Osteocyte (in vitro differentiated cells): ENCODE measurements at regions not wholly inside any gene's neighbourhood (a gene's known extent, or its start where the extent isn't known, plus 50 kb on each side); places are given as distances from the start of the nearest gene placed in this dataset.

Experiments used
- DNase-seq: peaks from one replicate; pipeline ENCODE4 v3.0.0; 2021; ENCODE audit warnings: mixed read lengths; ENCODE audit not compliant: unreplicated experiment; ENCODE audit errors: extremely low spot score
- H3K27ac Mint-ChIP-seq: one replicate; pipeline ENCODE4 v1.8.0; 2021; ENCODE audit warnings: mild to moderate bottlenecking, mixed read lengths; ENCODE audit not compliant: unreplicated experiment
- H3K27me3 Mint-ChIP-seq: one replicate; pipeline ENCODE4 v1.8.0; 2021; ENCODE audit warnings: mixed read lengths; ENCODE audit not compliant: unreplicated experiment
- H3K36me3 Mint-ChIP-seq: one replicate; pipeline ENCODE4 v1.8.0; 2021; ENCODE audit warnings: mixed read lengths; ENCODE audit not compliant: unreplicated experiment
- H3K4me1 Mint-ChIP-seq: one replicate; pipeline ENCODE4 v1.8.0; 2021; ENCODE audit warnings: mixed read lengths; ENCODE audit not compliant: unreplicated experiment
- H3K4me3 Mint-ChIP-seq: one replicate; pipeline ENCODE4 v1.8.0; 2021; ENCODE audit warnings: mild to moderate bottlenecking, moderate library complexity, mixed read lengths; ENCODE audit not compliant: unreplicated experiment
- H3K9me3 Mint-ChIP-seq: one replicate; pipeline ENCODE4 v1.8.0; 2021; ENCODE audit warnings: mixed read lengths; ENCODE audit not compliant: unreplicated experiment
- TF ChIP-seq, protein P1 (sequence below): fragments of 200-600 bp; sonication (generic); IDR thresholded peaks from 2 replicates; pipeline ENCODE4 v1.5.0; 2021; ENCODE audit warnings: antibody characterized with exemption, mild to moderate bottlenecking, moderate library complexity

GRCh38 chr2:103292573-103292972, 530.7 kb downstream of the TMEM182 start:
- DNase-seq: no peak
- H3K27ac Mint-ChIP-seq: no peak overlapping the region
- TF ChIP-seq, protein P1, sequence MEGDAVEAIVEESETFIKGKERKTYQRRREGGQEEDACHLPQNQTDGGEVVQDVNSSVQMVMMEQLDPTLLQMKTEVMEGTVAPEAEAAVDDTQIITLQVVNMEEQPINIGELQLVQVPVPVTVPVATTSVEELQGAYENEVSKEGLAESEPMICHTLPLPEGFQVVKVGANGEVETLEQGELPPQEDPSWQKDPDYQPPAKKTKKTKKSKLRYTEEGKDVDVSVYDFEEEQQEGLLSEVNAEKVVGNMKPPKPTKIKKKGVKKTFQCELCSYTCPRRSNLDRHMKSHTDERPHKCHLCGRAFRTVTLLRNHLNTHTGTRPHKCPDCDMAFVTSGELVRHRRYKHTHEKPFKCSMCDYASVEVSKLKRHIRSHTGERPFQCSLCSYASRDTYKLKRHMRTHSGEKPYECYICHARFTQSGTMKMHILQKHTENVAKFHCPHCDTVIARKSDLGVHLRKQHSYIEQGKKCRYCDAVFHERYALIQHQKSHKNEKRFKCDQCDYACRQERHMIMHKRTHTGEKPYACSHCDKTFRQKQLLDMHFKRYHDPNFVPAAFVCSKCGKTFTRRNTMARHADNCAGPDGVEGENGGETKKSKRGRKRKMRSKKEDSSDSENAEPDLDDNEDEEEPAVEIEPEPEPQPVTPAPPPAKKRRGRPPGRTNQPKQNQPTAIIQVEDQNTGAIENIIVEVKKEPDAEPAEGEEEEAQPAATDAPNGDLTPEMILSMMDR: no peak
- H3K9me3 Mint-ChIP-seq: no peaks in the 10 kb centered on the region
- no peaks in the 10 kb centered on the region for H3K36me3 Mint-ChIP-seq
- H3K4me3 Mint-ChIP-seq: no peak overlapping the region
- peaks cover 3% of the 10 kb centered on the region for H3K4me1 Mint-ChIP-seq
- peaks cover 32% of the 10 kb centered on the region for H3K27me3 Mint-ChIP-seq

GRCh38 chr2:103293067-103293741, 531.4 kb downstream of the TMEM182 start:
- Mint-ChIP-seq H3K27ac (no peak overlapping the region), H3K36me3 (no peaks in the 10 kb centered on the region), H3K4me1 (peaks cover 3% of the 10 kb centered on the region), H3K4me3 (peak overlapping the region; percentile 45), H3K27me3 (peaks cover 38% of the 10 kb centered on the region), H3K9me3 (no peaks in the 10 kb centered on the region)
- no peak for DNase-seq
- TF ChIP-seq, protein P1: no peak

GRCh38 chr2:103293742-103294077, 531.9 kb downstream of the TMEM182 start:
- Mint-ChIP-seq H3K36me3 (no peaks in the 10 kb centered on the region), H3K27ac (no peak overlapping the region), H3K4me1 (peaks cover 3% of the 10 kb centered on the region), H3K9me3 (no peaks in the 10 kb centered on the region), H3K4me3 (no peak overlapping the region), H3K27me3 (peaks cover 36% of the 10 kb centered on the region)
- TF ChIP-seq, protein P1: no peak
- no peak for DNase-seq

DNA sequence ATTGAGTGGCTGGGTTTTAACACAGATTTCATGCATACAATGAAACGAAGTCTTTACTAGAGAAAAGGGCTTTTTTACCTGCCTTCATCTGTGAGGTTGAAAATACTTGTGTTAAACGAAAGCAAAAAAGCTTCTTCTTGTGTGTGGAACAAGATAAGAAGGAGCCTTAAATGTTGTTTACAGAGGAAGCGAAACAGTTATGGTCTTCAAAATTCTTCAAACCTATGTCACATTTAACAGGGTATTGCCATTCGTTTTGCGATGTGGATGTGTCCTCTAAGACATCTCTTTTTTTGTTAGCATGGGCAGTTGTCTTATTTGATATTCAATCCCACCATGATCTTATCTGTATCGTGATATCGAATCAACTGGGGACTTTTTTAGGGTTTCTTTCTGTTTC, 532.6 kb downstream of the TMEM182 start:
- H3K27ac Mint-ChIP-seq: no peak overlapping the region
- TF ChIP-seq, protein P1: no peak
- DNase-seq: no peak
- H3K36me3 Mint-ChIP-seq: no peaks in the 10 kb centered on the region
- H3K9me3 Mint-ChIP-seq: no peaks in the 10 kb centered on the region
- peaks cover 3% of the 10 kb centered on the region for H3K4me1 Mint-ChIP-seq
- no peak overlapping the region for H3K4me3 Mint-ChIP-seq
- peaks cover 32% of the 10 kb centered on the region for H3K27me3 Mint-ChIP-seq

DNA sequence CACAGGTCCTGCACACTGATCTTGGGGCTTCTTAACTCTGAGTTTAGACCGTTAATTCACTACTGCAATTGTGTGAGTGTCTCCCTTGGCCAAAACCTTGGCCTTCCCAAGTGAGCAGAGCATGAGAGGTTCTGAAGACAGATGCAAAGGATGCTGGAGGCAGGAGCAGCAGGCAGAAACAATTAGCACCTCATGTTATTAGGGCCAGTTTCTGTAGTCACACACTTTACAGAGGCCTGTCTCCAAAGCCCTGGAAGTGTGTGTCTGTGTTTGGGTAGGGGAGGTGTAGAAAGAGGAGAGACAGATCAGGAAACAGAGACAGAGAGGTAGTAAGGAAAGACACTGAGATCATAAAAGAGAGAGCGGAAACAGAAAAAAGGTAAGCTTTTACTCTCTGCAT, 533.8 kb downstream of the TMEM182 start:
- no peak overlapping the region for H3K27ac Mint-ChIP-seq
- no peaks in the 10 kb centered on the region for H3K36me3 Mint-ChIP-seq
- H3K4me1 Mint-ChIP-seq: peaks cover 3% of the 10 kb centered on the region
- no peaks in the 10 kb centered on the region for H3K9me3 Mint-ChIP-seq
- DNase-seq: no peak
- TF ChIP-seq, protein P1: no peak
- H3K27me3 Mint-ChIP-seq: peaks cover 32% of the 10 kb centered on the region
- no peak overlapping the region for H3K4me3 Mint-ChIP-seq
